ENCODE measurements at regions not wholly inside any gene's neighbourhood (a gene's known extent, or its start where the extent isn't known, plus 50 kb on each side); places are given as distances from the start of the nearest gene placed in this dataset.

DNA sequence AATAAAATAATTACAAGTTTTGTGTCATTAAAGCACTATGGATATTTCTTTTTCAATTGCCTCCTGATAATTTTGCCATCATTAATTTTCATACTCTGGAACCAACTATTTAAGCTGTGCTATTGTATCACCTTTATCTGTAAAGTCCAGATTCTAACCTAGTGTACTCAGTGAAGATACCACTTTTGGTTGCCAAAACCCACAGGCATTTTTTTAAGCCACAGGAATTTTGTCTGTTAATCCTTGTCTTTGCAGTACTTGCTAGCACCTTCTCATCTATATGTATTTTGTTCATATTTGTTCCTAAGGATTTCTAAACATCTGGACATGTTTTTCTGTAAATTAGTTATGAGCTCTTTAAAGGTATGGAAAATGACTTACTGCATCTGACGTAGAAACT lies 481.4 kb upstream of the DAB2 start:
- H3K4me2 ChIP-seq (ENCODE audit: control insufficient read depth, extremely low read depth, insufficient read depth, low read depth, low read length) = no peak overlapping the region
- no peak for DNase-seq (ENCODE audit: low read depth, low spot score)

DNA sequence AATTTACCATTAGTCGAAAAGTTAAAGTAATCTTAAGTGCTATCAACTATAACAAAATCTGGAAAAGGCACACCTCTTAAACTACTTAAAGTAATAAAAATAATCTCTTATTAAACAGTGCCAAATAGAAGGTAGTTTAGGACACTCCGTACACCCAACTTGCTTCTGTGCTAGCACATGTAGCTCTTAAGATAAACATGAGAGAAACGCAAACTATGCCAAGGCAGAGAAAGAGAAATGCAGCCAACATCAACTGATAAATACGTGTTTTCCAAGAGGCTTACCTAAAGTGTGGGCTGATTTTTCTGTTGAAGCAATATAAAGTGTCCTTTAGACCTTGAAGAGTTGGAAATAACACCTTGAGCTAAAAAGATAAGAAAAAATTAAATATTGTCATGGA lies 480.6 kb upstream of the DAB2 start:
- no peak overlapping the region for H3K4me3 ChIP-seq (ENCODE audit: control insufficient read depth in 2 of 3, extremely low read depth in 1 of 3, insufficient read depth in 2 of 3, low read depth in 1 of 3, low read length in 3 of 3)
- dilution Hi-C loops (cut with MboI; ENCODE audit: extremely low pct_ligation_motif_present, low sequenced_read_pairs) = no loop called here

More for the DNA sequence above, 481.4 kb upstream of the DAB2 start:
- Histone ChIP-seq H3K36me3 (ENCODE audit: control insufficient read depth in 2 of 2, extremely low read depth in 1 of 2, insufficient read depth in 2 of 2, low read length in 2 of 2) (no peaks in the 10 kb centered on the region), H3K79me2 (ENCODE audit: control insufficient read depth, insufficient read depth, low read length) (no peaks in the 10 kb centered on the region), H4K20me1 (ENCODE audit: control insufficient read depth, extremely low read depth, insufficient read depth, low read length) (no peaks in the 10 kb centered on the region), H3K4me1 (ENCODE audit: control insufficient read depth, extremely low read depth, insufficient read depth, low read length) (no peaks in the 10 kb centered on the region), H3K27ac (ENCODE audit: control insufficient read depth, insufficient read depth, low read length) (no peak overlapping the region), H3K27me3 (ENCODE audit: control insufficient read depth, extremely low read depth, insufficient read depth, low read length) (no peaks in the 10 kb centered on the region), H3K9me3 (ENCODE audit: control insufficient read depth, low read depth, low read length) (no peaks in the 10 kb centered on the region), H3K9ac (ENCODE audit: control insufficient read depth, extremely low read depth, insufficient read depth, low read length) (no peak overlapping the region), H3K9me1 (ENCODE audit: control insufficient read depth, extremely low read depth, insufficient read depth, low read length) (no peaks in the 10 kb centered on the region), H3K4me3 (ENCODE audit: control insufficient read depth in 2 of 3, extremely low read depth in 1 of 3, insufficient read depth in 2 of 3, low read depth in 1 of 3, low read length in 3 of 3) (no peak overlapping the region), H2AFZ (ENCODE audit: control insufficient read depth, low read length) (no peak overlapping the region)
- no peak for TF ChIP-seq EZH2 (IDR thresholded peaks at IDR 0.05; ENCODE audit: low read length)
- TF ChIP-seq, protein P1, sequence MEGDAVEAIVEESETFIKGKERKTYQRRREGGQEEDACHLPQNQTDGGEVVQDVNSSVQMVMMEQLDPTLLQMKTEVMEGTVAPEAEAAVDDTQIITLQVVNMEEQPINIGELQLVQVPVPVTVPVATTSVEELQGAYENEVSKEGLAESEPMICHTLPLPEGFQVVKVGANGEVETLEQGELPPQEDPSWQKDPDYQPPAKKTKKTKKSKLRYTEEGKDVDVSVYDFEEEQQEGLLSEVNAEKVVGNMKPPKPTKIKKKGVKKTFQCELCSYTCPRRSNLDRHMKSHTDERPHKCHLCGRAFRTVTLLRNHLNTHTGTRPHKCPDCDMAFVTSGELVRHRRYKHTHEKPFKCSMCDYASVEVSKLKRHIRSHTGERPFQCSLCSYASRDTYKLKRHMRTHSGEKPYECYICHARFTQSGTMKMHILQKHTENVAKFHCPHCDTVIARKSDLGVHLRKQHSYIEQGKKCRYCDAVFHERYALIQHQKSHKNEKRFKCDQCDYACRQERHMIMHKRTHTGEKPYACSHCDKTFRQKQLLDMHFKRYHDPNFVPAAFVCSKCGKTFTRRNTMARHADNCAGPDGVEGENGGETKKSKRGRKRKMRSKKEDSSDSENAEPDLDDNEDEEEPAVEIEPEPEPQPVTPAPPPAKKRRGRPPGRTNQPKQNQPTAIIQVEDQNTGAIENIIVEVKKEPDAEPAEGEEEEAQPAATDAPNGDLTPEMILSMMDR (optimal IDR thresholded peaks at IDR 0.05 in 1 of 3, IDR thresholded peaks at IDR 0.05 in 1 of 3, conservative IDR thresholded peaks at IDR 0.05 in 1 of 3; ENCODE audit: extremely low read depth in 1 of 3, insufficient read depth in 2 of 3, low read length in 3 of 3) = no peak
- peak; percentile 9 for FAIRE-seq
- dilution Hi-C loops (cut with MboI; ENCODE audit: extremely low pct_ligation_motif_present, low sequenced_read_pairs) = no loop called here

More for the DNA sequence above, 480.6 kb upstream of the DAB2 start:
- H3K27ac ChIP-seq (ENCODE audit: control insufficient read depth, insufficient read depth, low read length) = no peak overlapping the region
- H3K4me2 ChIP-seq (ENCODE audit: control insufficient read depth, extremely low read depth, insufficient read depth, low read depth, low read length) = no peak overlapping the region
- H3K79me2 ChIP-seq (ENCODE audit: control insufficient read depth, insufficient read depth, low read length) = no peaks in the 10 kb centered on the region
- H2AFZ ChIP-seq (ENCODE audit: control insufficient read depth, low read length) = no peak overlapping the region
- H3K9me1 ChIP-seq (ENCODE audit: control insufficient read depth, extremely low read depth, insufficient read depth, low read length) = no peaks in the 10 kb centered on the region
- DNase-seq (ENCODE audit: low read depth, low spot score) (no peak), FAIRE-seq (no peak)
- H3K9me3 ChIP-seq (ENCODE audit: control insufficient read depth, low read depth, low read length) = no peaks in the 10 kb centered on the region
- no peaks in the 10 kb centered on the region for H3K36me3 ChIP-seq (ENCODE audit: control insufficient read depth in 2 of 2, extremely low read depth in 1 of 2, insufficient read depth in 2 of 2, low read length in 2 of 2)
- H3K4me1 ChIP-seq (ENCODE audit: control insufficient read depth, extremely low read depth, insufficient read depth, low read length) = no peaks in the 10 kb centered on the region
- H3K9ac ChIP-seq (ENCODE audit: control insufficient read depth, extremely low read depth, insufficient read depth, low read length) = no peak overlapping the region
- no peak for TF ChIP-seq EZH2 (IDR thresholded peaks at IDR 0.05; ENCODE audit: low read length)
- TF ChIP-seq, protein P1 (optimal IDR thresholded peaks at IDR 0.05 in 1 of 3, IDR thresholded peaks at IDR 0.05 in 1 of 3, conservative IDR thresholded peaks at IDR 0.05 in 1 of 3; ENCODE audit: extremely low read depth in 1 of 3, insufficient read depth in 2 of 3, low read length in 3 of 3) = no peak
- no peaks in the 10 kb centered on the region for H4K20me1 ChIP-seq (ENCODE audit: control insufficient read depth, extremely low read depth, insufficient read depth, low read length)
- no peaks in the 10 kb centered on the region for H3K27me3 ChIP-seq (ENCODE audit: control insufficient read depth, extremely low read depth, insufficient read depth, low read length)
